ENCODE measurements at regions not wholly inside any gene's neighbourhood (a gene's known extent, or its start where the extent isn't known, plus 50 kb on each side); places are given as distances from the start of the nearest gene placed in this dataset.

GRCh38 chr20:52434453-52434852 lies 242.9 kb upstream of the ZFP64 start:
- Histone ChIP-seq H3K4me2 (ENCODE audit: low read length) (no peak overlapping the region), H2AFZ (ENCODE audit: low read depth, low read length) (no peak overlapping the region)

DNA sequence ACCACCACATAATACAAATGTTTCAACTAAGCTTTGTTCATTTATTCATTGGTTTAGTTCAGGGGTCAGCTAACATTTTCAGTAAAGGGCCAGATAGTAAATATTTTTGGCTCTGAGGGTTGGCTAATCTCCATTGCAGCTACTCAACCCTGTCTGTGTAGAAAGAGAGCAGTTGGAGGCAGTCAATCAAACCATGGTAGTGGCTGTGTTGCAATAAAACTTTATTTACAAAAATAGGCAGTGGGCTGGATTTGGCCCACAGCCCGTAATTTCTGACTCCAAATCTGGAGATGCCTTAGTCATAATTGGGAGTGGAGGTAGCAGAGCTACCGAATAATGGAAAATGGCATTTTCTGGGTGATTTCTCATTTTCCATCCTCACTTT lies 242.5 kb upstream of the ZFP64 start:
- Histone ChIP-seq H3K27me3 (ENCODE audit: low read depth, low read length) (0 out of 2 replicates have a peak, but pooled peaks cover 8% of the 10 kb centered on the region), H3K4me3 (ENCODE audit: low read length) (no peak overlapping the region), H3K36me3 (replicated peaks; ENCODE audit: low read depth, low read length) (no peaks in the 10 kb centered on the region), H3K79me2 (ENCODE audit: low read length) (no peaks in the 10 kb centered on the region), H3K4me2 (ENCODE audit: low read length) (no peak overlapping the region), H2AFZ (ENCODE audit: low read depth, low read length) (no peak overlapping the region), H3K4me1 (ENCODE audit: low read length) (no peaks in the 10 kb centered on the region), H3K9me3 (ENCODE audit: insufficient read depth, low read length) (no peaks in the 10 kb centered on the region), H3K27ac (ENCODE audit: low read length) (no peak overlapping the region), H4K20me1 (ENCODE audit: insufficient read depth, low read length) (no peaks in the 10 kb centered on the region), H3K9ac (ENCODE audit: low read length) (no peak overlapping the region)
- TF ChIP-seq, protein P1, sequence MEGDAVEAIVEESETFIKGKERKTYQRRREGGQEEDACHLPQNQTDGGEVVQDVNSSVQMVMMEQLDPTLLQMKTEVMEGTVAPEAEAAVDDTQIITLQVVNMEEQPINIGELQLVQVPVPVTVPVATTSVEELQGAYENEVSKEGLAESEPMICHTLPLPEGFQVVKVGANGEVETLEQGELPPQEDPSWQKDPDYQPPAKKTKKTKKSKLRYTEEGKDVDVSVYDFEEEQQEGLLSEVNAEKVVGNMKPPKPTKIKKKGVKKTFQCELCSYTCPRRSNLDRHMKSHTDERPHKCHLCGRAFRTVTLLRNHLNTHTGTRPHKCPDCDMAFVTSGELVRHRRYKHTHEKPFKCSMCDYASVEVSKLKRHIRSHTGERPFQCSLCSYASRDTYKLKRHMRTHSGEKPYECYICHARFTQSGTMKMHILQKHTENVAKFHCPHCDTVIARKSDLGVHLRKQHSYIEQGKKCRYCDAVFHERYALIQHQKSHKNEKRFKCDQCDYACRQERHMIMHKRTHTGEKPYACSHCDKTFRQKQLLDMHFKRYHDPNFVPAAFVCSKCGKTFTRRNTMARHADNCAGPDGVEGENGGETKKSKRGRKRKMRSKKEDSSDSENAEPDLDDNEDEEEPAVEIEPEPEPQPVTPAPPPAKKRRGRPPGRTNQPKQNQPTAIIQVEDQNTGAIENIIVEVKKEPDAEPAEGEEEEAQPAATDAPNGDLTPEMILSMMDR (IDR thresholded peaks at IDR 0.05; ENCODE audit: low read depth, low read length): no peak
- TF ChIP-seq EZH2phosphoT487 (IDR thresholded peaks at IDR 0.05; ENCODE audit: low read depth): no peak

More at GRCh38 chr20:52434453-52434852, 242.9 kb upstream of the ZFP64 start:
- no peak overlapping the region for H3K4me3 ChIP-seq (ENCODE audit: low read length)
- H3K27ac ChIP-seq (ENCODE audit: low read length): no peak overlapping the region
- H3K36me3 ChIP-seq (replicated peaks; ENCODE audit: low read depth, low read length): no peaks in the 10 kb centered on the region
- TF ChIP-seq, protein P1 (IDR thresholded peaks at IDR 0.05; ENCODE audit: low read depth, low read length): no peak
- no peak for TF ChIP-seq EZH2phosphoT487 (IDR thresholded peaks at IDR 0.05; ENCODE audit: low read depth)
- H3K9me3 ChIP-seq (ENCODE audit: insufficient read depth, low read length): no peaks in the 10 kb centered on the region
- H3K9ac ChIP-seq (ENCODE audit: low read length): no peak overlapping the region
- H3K79me2 ChIP-seq (ENCODE audit: low read length): no peaks in the 10 kb centered on the region
- H3K27me3 ChIP-seq (ENCODE audit: low read depth, low read length): 0 out of 2 replicates have a peak, but pooled peaks cover 8% of the 10 kb centered on the region
- no peaks in the 10 kb centered on the region for H3K4me1 ChIP-seq (ENCODE audit: low read length)
- H4K20me1 ChIP-seq (ENCODE audit: insufficient read depth, low read length): no peaks in the 10 kb centered on the region

- H3K9ac ChIP-seq (ENCODE audit: low read length): no peak overlapping the region
- H3K4me3 ChIP-seq (ENCODE audit: low read length): no peak overlapping the region
- no peak overlapping the region for H3K27ac ChIP-seq (ENCODE audit: low read length)
- no peaks in the 10 kb centered on the region for H3K4me1 ChIP-seq (ENCODE audit: low read length)
- H3K27me3 ChIP-seq (ENCODE audit: low read depth, low read length): 0 out of 2 replicates have a peak, but pooled peaks cover 4% of the 10 kb centered on the region
- H3K4me2 ChIP-seq (ENCODE audit: low read length): no peak overlapping the region
- H4K20me1 ChIP-seq (ENCODE audit: insufficient read depth, low read length): no peaks in the 10 kb centered on the region
- H3K36me3 ChIP-seq (replicated peaks; ENCODE audit: low read depth, low read length): no peaks in the 10 kb centered on the region
- TF ChIP-seq EZH2phosphoT487 (IDR thresholded peaks at IDR 0.05; ENCODE audit: low read depth): no peak
- TF ChIP-seq, protein P1 (IDR thresholded peaks at IDR 0.05; ENCODE audit: low read depth, low read length): no peak
- H3K79me2 ChIP-seq (ENCODE audit: low read length): no peaks in the 10 kb centered on the region
- H3K9me3 ChIP-seq (ENCODE audit: insufficient read depth, low read length): no peaks in the 10 kb centered on the region
- H2AFZ ChIP-seq (ENCODE audit: low read depth, low read length): no peak overlapping the region
These were observed 241.9 kb upstream of the ZFP64 start for GRCh38 chr20:52433326-52434040.

DNA sequence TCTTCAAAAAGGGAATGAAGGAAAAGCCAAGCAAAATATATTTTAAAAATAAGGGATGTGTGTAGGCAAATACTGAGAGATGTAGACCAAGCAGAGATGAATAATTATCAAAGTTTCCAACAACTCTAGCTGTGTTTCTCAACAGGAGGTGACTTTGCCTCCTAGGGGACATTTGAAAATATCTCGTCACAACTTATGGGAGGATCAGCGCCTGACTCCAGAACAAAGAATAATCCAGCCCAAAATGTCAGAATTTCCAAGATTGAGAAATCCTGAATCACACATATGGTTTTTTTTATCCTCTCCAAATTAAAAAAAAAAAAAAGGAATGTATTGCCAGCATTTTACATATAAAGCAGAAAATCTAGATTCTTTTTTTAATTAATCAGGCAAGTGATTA lies 241.2 kb upstream of the ZFP64 start:
- Histone ChIP-seq H3K27ac (ENCODE audit: low read length) (no peak overlapping the region), H4K20me1 (ENCODE audit: insufficient read depth, low read length) (no peaks in the 10 kb centered on the region), H3K4me1 (ENCODE audit: low read length) (no peaks in the 10 kb centered on the region), H3K9me3 (ENCODE audit: insufficient read depth, low read length) (no peaks in the 10 kb centered on the region), H3K36me3 (replicated peaks; ENCODE audit: low read depth, low read length) (no peaks in the 10 kb centered on the region), H3K9ac (ENCODE audit: low read length) (no peak overlapping the region), H3K4me2 (ENCODE audit: low read length) (no peak overlapping the region), H2AFZ (ENCODE audit: low read depth, low read length) (no peak overlapping the region), H3K27me3 (ENCODE audit: low read depth, low read length) (0 out of 2 replicates have a peak, but pooled peaks cover 2% of the 10 kb centered on the region), H3K4me3 (ENCODE audit: low read length) (no peak overlapping the region), H3K79me2 (ENCODE audit: low read length) (no peaks in the 10 kb centered on the region)
- TF ChIP-seq EZH2phosphoT487 (IDR thresholded peaks at IDR 0.05; ENCODE audit: low read depth): no peak
- TF ChIP-seq, protein P1 (IDR thresholded peaks at IDR 0.05; ENCODE audit: low read depth, low read length): no peak
